SK-N-SH treated with all-trans-retinoic acid at 6 μM for 48 hours (cell line): ENCODE measurements at regions not wholly inside any gene's neighbourhood (a gene's known extent, or its start where the extent isn't known, plus 50 kb on each side); places are given as distances from the start of the nearest gene placed in this dataset.

Source experiments
- ATAC-seq: fragments of 200-7000 bp; cut with Tn5 transposase; 3 replicates; pipeline ENCODE4 v1.9.1; 2020; ENCODE audit warnings: mild to moderate bottlenecking, moderate library complexity
- ARNTL ChIP-seq: fragments of 450-650 bp; formaldehyde crosslinking; IDR thresholded peaks from 2 replicates; pipeline ENCODE4 v1.5.0; 2020; ENCODE audit warnings: low read depth, mild to moderate bottlenecking, moderate library complexity, borderline replicate concordance
- BACH2 ChIP-seq: fragments of 250-450 bp; sonication (Bioruptor Pico); IDR thresholded peaks from 2 replicates; pipeline ENCODE4 v1.9.0; 2021; ENCODE audit warnings: mild to moderate bottlenecking, borderline replicate concordance
- ESRRG ChIP-seq: fragments of 250-450 bp; sonication (Bioruptor Pico); IDR thresholded peaks from 2 replicates; pipeline ENCODE4 v1.6.1; 2021; ENCODE audit warnings: mild to moderate bottlenecking
- GLIS3 ChIP-seq: fragments of 250-450 bp; sonication (Bioruptor Pico); IDR thresholded peaks from 2 replicates; pipeline ENCODE4 v1.5.0; 2020; ENCODE audit warnings: mild to moderate bottlenecking, moderate library complexity
- ISL1 ChIP-seq: fragments of 250-450 bp; sonication (Bioruptor Pico); IDR thresholded peaks from 2 replicates; pipeline ENCODE4 v2.1.2; 2022; ENCODE audit warnings: mild to moderate bottlenecking, moderate library complexity
- OSR1 ChIP-seq: fragments of 250-450 bp; sonication (Bioruptor Pico); IDR thresholded peaks from 2 replicates; pipeline ENCODE4 v1.8.0; 2022; ENCODE audit warnings: moderate library complexity, mild to moderate bottlenecking, inconsistent platforms
- PPARA ChIP-seq: fragments of 250-450 bp; sonication (Bioruptor Pico); IDR thresholded peaks from 2 replicates; pipeline ENCODE4 v1.5.0; 2020; ENCODE audit warnings: mild to moderate bottlenecking, borderline replicate concordance
- RARB ChIP-seq: fragments of 250-450 bp; sonication (Bioruptor Pico); IDR thresholded peaks from 2 replicates; pipeline ENCODE4 v1.8.0; 2021; ENCODE audit warnings: mild to moderate bottlenecking, moderate library complexity
- SNAI2 ChIP-seq: fragments of 250-450 bp; sonication (Bioruptor Pico); IDR thresholded peaks from 2 replicates; pipeline ENCODE4 v1.5.0; 2020; ENCODE audit warnings: mild to moderate bottlenecking, moderate library complexity
- TCF4 ChIP-seq: fragments of 250-450 bp; sonication (Bioruptor Pico); IDR thresholded peaks from 2 replicates; pipeline ENCODE4 v1.8.0; 2021; ENCODE audit warnings: mild to moderate bottlenecking, moderate library complexity, borderline replicate concordance
- ZC3H10 ChIP-seq: fragments of 250-450 bp; sonication (Bioruptor Pico); IDR thresholded peaks from 2 replicates; pipeline ENCODE4 v1.5.1; 2021; ENCODE audit warnings: mild to moderate bottlenecking, moderate library complexity
- ZFP30 ChIP-seq: fragments of 450-650 bp; formaldehyde crosslinking; IDR thresholded peaks from 2 replicates; pipeline ENCODE4 v1.5.0; 2022; ENCODE audit warnings: mild to moderate bottlenecking, moderate library complexity
- ZNF565 ChIP-seq: fragments of 450-650 bp; formaldehyde crosslinking; conservative IDR thresholded peaks from 2 replicates; pipeline ENCODE4 v1.5.0; 2020; ENCODE audit warnings: low read depth, mild to moderate bottlenecking, moderate library complexity
- ZNF70 ChIP-seq: fragments of 450-650 bp; formaldehyde crosslinking; IDR thresholded peaks from 2 replicates; pipeline ENCODE4 v1.5.0; 2020; ENCODE audit warnings: mild to moderate bottlenecking, moderate library complexity
- TF ChIP-seq, protein P1 (sequence below): fragments of 250-450 bp; sonication (Bioruptor Pico); IDR thresholded peaks from 2 replicates; pipeline ENCODE4 v1.8.0; 2020; ENCODE audit warnings: mild to moderate bottlenecking, moderate library complexity, borderline replicate concordance
- TF ChIP-seq, protein P2 (sequence below): fragments of 250-450 bp; sonication (Bioruptor Pico); IDR thresholded peaks from 2 replicates; pipeline ENCODE4 v1.5.1; 2020; ENCODE audit warnings: low read depth, mild to moderate bottlenecking, moderate library complexity
- TF ChIP-seq, protein P3 (sequence below): fragments of 250-450 bp; sonication (Bioruptor Pico); IDR thresholded peaks from 2 replicates; pipeline ENCODE4 v1.5.1; 2021; ENCODE audit warnings: mild to moderate bottlenecking, moderate library complexity
- TF ChIP-seq, protein P4 (sequence below): fragments of 250-450 bp; sonication (Bioruptor Pico); IDR thresholded peaks from 2 replicates; pipeline ENCODE4 v1.5.0; 2020; ENCODE audit warnings: mild to moderate bottlenecking, moderate library complexity
- TF ChIP-seq, protein P5 (sequence below): fragments of 250-450 bp; sonication (Bioruptor Pico); IDR thresholded peaks from 2 replicates; pipeline ENCODE4 v1.8.0; 2021; ENCODE audit warnings: low read depth, mild to moderate bottlenecking, moderate library complexity, borderline replicate concordance

DNA sequence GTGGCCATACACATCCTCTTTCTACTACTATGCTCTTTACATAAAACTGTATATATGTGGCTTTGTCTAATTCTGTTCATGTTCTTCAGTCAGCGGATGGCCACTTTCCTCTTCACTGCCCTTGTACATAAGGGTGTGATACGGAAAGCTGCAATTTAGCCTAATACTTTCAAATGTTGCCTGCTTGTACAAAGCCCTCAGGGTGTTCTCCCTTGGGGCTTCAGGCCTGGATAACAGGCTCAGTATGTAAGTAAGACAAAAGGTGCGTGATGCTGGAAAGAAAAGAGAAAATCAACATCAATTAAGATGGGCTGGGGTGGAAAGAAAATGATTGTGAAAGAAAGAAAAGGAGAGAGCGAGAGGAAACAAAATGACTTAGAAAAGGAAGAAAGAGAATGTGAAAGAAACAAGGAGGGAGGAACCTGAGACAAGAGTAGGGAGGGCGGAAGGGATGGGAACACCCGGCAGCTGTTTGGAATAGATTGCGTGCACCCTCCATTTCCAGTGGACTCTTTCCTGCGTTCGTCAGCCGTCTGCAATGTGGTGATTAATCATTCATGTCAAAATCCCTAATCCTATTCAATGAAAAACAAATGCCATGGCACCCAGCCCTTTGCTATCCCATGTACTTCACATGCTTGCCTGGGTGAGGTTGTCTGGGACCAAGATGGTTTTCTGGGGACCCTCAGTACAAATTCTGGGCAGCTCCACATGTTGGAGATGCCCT lies 553.6 kb downstream of the NUF2 start (continued):
- TF ChIP-seq, protein P1, sequence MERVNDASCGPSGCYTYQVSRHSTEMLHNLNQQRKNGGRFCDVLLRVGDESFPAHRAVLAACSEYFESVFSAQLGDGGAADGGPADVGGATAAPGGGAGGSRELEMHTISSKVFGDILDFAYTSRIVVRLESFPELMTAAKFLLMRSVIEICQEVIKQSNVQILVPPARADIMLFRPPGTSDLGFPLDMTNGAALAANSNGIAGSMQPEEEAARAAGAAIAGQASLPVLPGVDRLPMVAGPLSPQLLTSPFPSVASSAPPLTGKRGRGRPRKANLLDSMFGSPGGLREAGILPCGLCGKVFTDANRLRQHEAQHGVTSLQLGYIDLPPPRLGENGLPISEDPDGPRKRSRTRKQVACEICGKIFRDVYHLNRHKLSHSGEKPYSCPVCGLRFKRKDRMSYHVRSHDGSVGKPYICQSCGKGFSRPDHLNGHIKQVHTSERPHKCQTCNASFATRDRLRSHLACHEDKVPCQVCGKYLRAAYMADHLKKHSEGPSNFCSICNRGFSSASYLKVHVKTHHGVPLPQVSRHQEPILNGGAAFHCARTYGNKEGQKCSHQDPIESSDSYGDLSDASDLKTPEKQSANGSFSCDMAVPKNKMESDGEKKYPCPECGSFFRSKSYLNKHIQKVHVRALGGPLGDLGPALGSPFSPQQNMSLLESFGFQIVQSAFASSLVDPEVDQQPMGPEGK (CRISPR knock-in tag): no peak
- TF ChIP-seq PPARA (CRISPR knock-in tag) (no peak), TCF4 (no peak), ESRRG (CRISPR knock-in tag) (no peak), OSR1 (no peak), SNAI2 (CRISPR knock-in tag) (no peak), BACH2 (CRISPR knock-in tag) (no peak), GLIS3 (CRISPR knock-in tag) (no peak)

DNA sequence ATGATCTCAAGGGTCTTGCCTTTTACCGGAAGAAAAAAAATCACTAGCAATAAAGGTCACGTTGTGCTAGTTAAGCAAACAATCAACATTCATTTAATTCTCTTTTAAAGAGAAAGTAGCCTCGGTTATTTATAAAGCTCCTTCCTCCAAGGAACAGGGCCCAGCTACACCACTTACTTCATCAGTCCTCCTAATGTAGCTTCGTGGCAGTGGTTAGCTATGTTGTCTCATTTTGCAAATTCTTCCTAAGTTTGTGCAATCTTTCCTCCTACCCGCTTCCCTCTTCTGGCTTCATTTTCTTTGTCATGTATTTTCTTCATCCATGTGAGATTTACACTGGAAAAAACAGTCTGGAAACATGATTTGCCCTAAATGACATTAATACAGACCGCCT lies 554.2 kb downstream of the NUF2 start:
- no peak for ATAC-seq
- TF ChIP-seq BACH2 (CRISPR knock-in tag): no peak
- TF ChIP-seq OSR1: no peak
- TF ChIP-seq, protein P2, sequence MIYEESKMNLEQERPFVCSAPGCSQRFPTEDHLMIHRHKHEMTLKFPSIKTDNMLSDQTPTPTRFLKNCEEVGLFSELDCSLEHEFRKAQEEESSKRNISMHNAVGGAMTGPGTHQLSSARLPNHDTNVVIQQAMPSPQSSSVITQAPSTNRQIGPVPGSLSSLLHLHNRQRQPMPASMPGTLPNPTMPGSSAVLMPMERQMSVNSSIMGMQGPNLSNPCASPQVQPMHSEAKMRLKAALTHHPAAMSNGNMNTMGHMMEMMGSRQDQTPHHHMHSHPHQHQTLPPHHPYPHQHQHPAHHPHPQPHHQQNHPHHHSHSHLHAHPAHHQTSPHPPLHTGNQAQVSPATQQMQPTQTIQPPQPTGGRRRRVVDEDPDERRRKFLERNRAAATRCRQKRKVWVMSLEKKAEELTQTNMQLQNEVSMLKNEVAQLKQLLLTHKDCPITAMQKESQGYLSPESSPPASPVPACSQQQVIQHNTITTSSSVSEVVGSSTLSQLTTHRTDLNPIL (CRISPR knock-in tag): no peak
- TF ChIP-seq, protein P3, sequence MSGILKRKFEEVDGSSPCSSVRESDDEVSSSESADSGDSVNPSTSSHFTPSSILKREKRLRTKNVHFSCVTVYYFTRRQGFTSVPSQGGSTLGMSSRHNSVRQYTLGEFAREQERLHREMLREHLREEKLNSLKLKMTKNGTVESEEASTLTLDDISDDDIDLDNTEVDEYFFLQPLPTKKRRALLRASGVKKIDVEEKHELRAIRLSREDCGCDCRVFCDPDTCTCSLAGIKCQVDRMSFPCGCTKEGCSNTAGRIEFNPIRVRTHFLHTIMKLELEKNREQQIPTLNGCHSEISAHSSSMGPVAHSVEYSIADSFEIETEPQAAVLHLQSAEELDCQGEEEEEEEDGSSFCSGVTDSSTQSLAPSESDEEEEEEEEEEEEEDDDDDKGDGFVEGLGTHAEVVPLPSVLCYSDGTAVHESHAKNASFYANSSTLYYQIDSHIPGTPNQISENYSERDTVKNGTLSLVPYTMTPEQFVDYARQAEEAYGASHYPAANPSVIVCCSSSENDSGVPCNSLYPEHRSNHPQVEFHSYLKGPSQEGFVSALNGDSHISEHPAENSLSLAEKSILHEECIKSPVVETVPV: no peak
- TF ChIP-seq ZNF70 (CRISPR knock-in tag): no peak
- TF ChIP-seq ZFP30 (CRISPR knock-in tag): no peak
- no peak for TF ChIP-seq ESRRG (CRISPR knock-in tag)
- TF ChIP-seq ZNF565 (CRISPR knock-in tag): no peak
- no peak for TF ChIP-seq PPARA (CRISPR knock-in tag)
- no peak for TF ChIP-seq RARB (CRISPR knock-in tag)
- TF ChIP-seq ZC3H10: no peak
- no peak for TF ChIP-seq ARNTL (CRISPR knock-in tag)
- TF ChIP-seq SNAI2 (CRISPR knock-in tag): no peak
- no peak for TF ChIP-seq ISL1 (CRISPR knock-in tag)
- TF ChIP-seq, protein P4, sequence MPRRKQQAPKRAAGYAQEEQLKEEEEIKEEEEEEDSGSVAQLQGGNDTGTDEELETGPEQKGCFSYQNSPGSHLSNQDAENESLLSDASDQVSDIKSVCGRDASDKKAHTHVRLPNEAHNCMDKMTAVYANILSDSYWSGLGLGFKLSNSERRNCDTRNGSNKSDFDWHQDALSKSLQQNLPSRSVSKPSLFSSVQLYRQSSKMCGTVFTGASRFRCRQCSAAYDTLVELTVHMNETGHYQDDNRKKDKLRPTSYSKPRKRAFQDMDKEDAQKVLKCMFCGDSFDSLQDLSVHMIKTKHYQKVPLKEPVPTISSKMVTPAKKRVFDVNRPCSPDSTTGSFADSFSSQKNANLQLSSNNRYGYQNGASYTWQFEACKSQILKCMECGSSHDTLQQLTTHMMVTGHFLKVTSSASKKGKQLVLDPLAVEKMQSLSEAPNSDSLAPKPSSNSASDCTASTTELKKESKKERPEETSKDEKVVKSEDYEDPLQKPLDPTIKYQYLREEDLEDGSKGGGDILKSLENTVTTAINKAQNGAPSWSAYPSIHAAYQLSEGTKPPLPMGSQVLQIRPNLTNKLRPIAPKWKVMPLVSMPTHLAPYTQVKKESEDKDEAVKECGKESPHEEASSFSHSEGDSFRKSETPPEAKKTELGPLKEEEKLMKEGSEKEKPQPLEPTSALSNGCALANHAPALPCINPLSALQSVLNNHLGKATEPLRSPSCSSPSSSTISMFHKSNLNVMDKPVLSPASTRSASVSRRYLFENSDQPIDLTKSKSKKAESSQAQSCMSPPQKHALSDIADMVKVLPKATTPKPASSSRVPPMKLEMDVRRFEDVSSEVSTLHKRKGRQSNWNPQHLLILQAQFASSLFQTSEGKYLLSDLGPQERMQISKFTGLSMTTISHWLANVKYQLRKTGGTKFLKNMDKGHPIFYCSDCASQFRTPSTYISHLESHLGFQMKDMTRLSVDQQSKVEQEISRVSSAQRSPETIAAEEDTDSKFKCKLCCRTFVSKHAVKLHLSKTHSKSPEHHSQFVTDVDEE: no peak
- TF ChIP-seq, protein P5, sequence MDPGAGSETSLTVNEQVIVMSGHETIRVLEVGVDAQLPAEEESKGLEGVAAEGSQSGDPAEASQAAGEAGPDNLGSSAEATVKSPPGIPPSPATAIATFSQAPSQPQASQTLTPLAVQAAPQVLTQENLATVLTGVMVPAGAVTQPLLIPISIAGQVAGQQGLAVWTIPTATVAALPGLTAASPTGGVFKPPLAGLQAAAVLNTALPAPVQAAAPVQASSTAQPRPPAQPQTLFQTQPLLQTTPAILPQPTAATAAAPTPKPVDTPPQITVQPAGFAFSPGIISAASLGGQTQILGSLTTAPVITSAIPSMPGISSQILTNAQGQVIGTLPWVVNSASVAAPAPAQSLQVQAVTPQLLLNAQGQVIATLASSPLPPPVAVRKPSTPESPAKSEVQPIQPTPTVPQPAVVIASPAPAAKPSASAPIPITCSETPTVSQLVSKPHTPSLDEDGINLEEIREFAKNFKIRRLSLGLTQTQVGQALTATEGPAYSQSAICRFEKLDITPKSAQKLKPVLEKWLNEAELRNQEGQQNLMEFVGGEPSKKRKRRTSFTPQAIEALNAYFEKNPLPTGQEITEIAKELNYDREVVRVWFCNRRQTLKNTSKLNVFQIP (CRISPR knock-in tag): no peak

DNA sequence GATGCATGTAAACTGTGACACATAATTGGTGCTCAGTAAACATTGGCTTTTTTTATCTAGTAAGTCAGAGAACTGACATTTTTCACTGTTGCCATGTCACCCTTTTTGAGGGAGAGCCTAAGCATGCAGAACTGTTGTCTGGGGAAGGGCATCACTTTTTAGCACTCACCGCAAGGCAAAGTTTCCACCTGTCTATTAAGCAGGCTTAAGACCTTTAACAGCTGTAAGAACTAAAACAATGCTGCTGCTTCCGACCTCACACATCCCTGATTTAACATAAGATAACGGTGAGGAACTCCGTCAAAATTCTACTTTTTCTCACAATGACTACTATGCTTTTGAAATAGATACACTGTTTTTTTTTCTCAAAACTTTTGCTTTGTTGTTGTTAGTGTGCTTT lies 554.8 kb downstream of the NUF2 start:
- no peak for TF ChIP-seq BACH2 (CRISPR knock-in tag)
- TF ChIP-seq, protein P5 (CRISPR knock-in tag): no peak
- TF ChIP-seq ISL1 (CRISPR knock-in tag): no peak
- TF ChIP-seq ZNF70 (CRISPR knock-in tag): no peak
- TF ChIP-seq OSR1: no peak
- no peak for TF ChIP-seq SNAI2 (CRISPR knock-in tag)
- TF ChIP-seq PPARA (CRISPR knock-in tag): no peak
- no peak for ATAC-seq
